NCI-H748 treated with DMSO at 0.1 percent for 48 hours (cell line): ENCODE measurements at regions not wholly inside any gene's neighbourhood (a gene's known extent, or its start where the extent isn't known, plus 50 kb on each side); places are given as distances from the start of the nearest gene placed in this dataset.
"Not testable (repeated sequence)": the region's sequence is repeated elsewhere in the genome, so short reads cannot be mapped to it uniquely, and the experiment has no call there.

Experiments used
- DNase-seq: peaks from one replicate; lab custom pipeline; 2025; lab: John Stamatoyannopoulos, UW

- no peak for DNase-seq
Observed at GRCh38 chr5:155768332-155768731, 558.6 kb upstream of the SGCD start.

- DNase-seq, result no peak
Observed at GRCh38 chr5:155772009-155772662, 554.8 kb upstream of the SGCD start.

- no peak for DNase-seq
Observed at GRCh38 chr5:155773680-155774079, 553.3 kb upstream of the SGCD start.

GRCh38 chr5:155780260-155780659 lies 546.7 kb upstream of the SGCD start:
- DNase-seq, result no peak

GRCh38 chr5:155783246-155783645 lies 543.7 kb upstream of the SGCD start:
- DNase-seq, result no peak

GRCh38 chr5:155783791-155784190 lies 543.2 kb upstream of the SGCD start:
- no peak for DNase-seq

GRCh38 chr5:155786108-155786507 lies 540.9 kb upstream of the SGCD start:
- no peak for DNase-seq

- no peak for DNase-seq
Observed at GRCh38 chr5:155792873-155793272, 534.1 kb upstream of the SGCD start.

GRCh38 chr5:155794795-155795194 lies 532.2 kb upstream of the SGCD start:
- peak; percentile 6 for DNase-seq

GRCh38 chr5:155799308-155799707 lies 527.7 kb upstream of the SGCD start:
- no peak for DNase-seq

- no peak for DNase-seq
Observed at GRCh38 chr5:155807884-155808576, 518.9 kb upstream of the SGCD start.

GRCh38 chr5:155815248-155815647 lies 511.7 kb upstream of the SGCD start:
- no peak for DNase-seq

GRCh38 chr5:155822177-155822576 lies 504.8 kb upstream of the SGCD start:
- DNase-seq, result no peak

GRCh38 chr5:155826611-155827507 lies 500.1 kb upstream of the SGCD start:
- DNase-seq, result no peak

GRCh38 chr5:155827508-155827815 lies 499.5 kb upstream of the SGCD start:
- not testable (repeated sequence) for DNase-seq

- DNase-seq, result no peak
Observed at GRCh38 chr5:155827949-155828348, 499.0 kb upstream of the SGCD start.

GRCh38 chr5:155831491-155831890 lies 495.5 kb upstream of the SGCD start:
- no peak for DNase-seq

GRCh38 chr5:155833287-155833686 lies 493.7 kb upstream of the SGCD start:
- DNase-seq, result no peak

GRCh38 chr5:155834271-155834975 lies 492.5 kb upstream of the SGCD start:
- no peak for DNase-seq

- no peak for DNase-seq
Observed at GRCh38 chr5:155836089-155836803, 490.7 kb upstream of the SGCD start.

GRCh38 chr5:155838394-155838793 lies 488.6 kb upstream of the SGCD start:
- DNase-seq, result no peak
